ENCODE measurements at regions not wholly inside any gene's neighbourhood (a gene's known extent, or its start where the extent isn't known, plus 50 kb on each side); places are given as distances from the start of the nearest gene placed in this dataset.

- 59 to 75% (median 60%) methylated on average over 1 of the region's 1 CpG for WGBS, 4 donors
- DNase-seq (no peak), ATAC-seq (no peak)
- TF ChIP-seq CTCF (IDR thresholded peaks at IDR 0.05) (no peak), POLR2A (IDR thresholded peaks at IDR 0.05) (no peak)
- H3K4me1 ChIP-seq: no peaks in the 10 kb centered on the region
- no peak overlapping the region for H3K4me3 ChIP-seq
- H3K9me3 ChIP-seq: no peaks in the 10 kb centered on the region
- H3K27ac ChIP-seq: no peak overlapping the region
- intact Hi-C loops (cut with DNase I): no loop called here
- no peaks in the 10 kb centered on the region for H3K27me3 ChIP-seq
- H3K36me3 ChIP-seq: no peaks in the 10 kb centered on the region
These were observed 1290.0 kb downstream of the EFNA5 start for GRCh38 chr5:106380736-106381135.

DNA sequence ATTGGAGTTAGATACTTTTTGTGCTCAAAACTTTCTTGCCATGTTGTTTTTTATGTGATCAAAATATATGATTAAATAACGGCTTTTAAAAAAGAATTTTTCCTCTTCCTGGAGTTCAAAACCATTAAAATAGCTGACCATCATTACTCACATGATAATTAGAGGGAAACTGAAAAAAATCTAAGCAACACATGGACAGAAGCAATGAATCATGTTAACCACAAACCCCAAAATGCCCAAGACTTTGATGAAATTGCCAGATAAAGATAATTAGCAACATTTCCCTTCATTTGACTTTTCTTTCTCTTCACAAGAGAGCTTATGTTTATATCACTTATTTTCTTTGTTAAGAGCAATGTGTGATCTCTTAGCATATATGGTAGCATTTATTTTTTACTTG is 1294.2 kb downstream of the EFNA5 start:
- WGBS, 4 donors: 59 to 70% (median 66%) methylated on average over 1 of the region's 1 CpG
- TF ChIP-seq CTCF (IDR thresholded peaks at IDR 0.05) (no peak), POLR2A (IDR thresholded peaks at IDR 0.05) (no peak)
- no peak overlapping the region for H3K4me3 ChIP-seq
- no peaks in the 10 kb centered on the region for H3K36me3 ChIP-seq
- H3K4me1 ChIP-seq: no peaks in the 10 kb centered on the region
- no peaks in the 10 kb centered on the region for H3K27me3 ChIP-seq
- intact Hi-C loops (cut with DNase I): no loop called here
- no peak overlapping the region for H3K27ac ChIP-seq
- peaks cover 0 to 10% (median 0%) of the 10 kb centered on the region in 12 donors for H3K9me3 ChIP-seq
- ATAC-seq: no peak
- DNase-seq: no peak

DNA sequence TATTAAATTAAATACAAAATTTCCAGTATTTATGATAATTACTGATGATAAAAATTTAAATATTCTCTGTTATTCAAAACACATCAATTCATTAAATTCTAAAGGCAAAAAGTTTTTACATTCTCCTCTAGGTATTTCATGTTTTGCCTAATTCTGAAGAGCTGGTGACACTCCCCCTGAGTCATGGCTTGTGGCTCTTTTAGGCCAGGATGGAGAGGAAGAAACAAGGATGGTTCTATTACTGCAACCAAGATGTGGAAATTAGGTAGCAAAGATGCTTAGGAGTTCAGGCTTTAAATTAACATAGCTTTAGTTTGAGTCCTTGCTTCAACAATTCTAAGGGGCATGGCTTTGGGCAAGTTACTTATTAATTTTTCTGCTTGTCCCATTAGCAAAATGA is 1295.8 kb downstream of the EFNA5 start:
- Histone ChIP-seq H3K9me3 (peaks cover 0 to 24% (median 6%) of the 10 kb centered on the region in 12 donors), H3K27ac (no peak overlapping the region), H3K27me3 (no peaks in the 10 kb centered on the region), H3K36me3 (no peaks in the 10 kb centered on the region), H3K4me1 (no peaks in the 10 kb centered on the region), H3K4me3 (no peak overlapping the region)
- intact Hi-C loops (cut with DNase I): no loop called here
- ATAC-seq: no peak
- no peak for DNase-seq
- TF ChIP-seq CTCF (IDR thresholded peaks at IDR 0.05) (no peak), POLR2A (IDR thresholded peaks at IDR 0.05) (no peak)

DNA sequence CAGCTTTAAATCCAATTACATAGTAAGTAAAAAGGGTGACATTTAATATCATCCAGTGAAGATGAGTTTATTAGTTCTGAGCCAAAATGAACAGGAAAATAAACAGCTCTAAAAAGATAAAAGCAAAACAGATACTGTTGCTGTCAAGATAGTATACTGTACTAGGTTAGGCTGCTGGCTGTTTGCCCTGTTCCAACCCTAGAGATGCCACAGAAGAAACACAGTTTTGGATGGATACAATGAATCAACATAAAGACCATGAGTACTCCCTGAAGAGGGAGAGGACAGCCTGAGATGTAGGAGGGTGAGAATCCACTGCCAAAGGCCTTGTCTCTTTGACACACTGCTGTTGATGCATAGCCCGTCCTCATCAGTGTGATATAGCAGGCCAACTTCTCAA is 1302.7 kb downstream of the EFNA5 start:
- ATAC-seq (no peak), DNase-seq (no peak)
- no peak overlapping the region for H3K27ac ChIP-seq
- peaks cover 0 to 33% (median 11%) of the 10 kb centered on the region in 12 donors for H3K9me3 ChIP-seq
- H3K27me3 ChIP-seq: no peaks in the 10 kb centered on the region
- H3K36me3 ChIP-seq: no peaks in the 10 kb centered on the region
- no peak overlapping the region for H3K4me3 ChIP-seq
- intact Hi-C loops (cut with DNase I): no loop called here
- TF ChIP-seq CTCF (IDR thresholded peaks at IDR 0.05) (no peak), POLR2A (IDR thresholded peaks at IDR 0.05) (no peak)
- no peaks in the 10 kb centered on the region for H3K4me1 ChIP-seq
- 21 to 58% (median 49%) methylated on average over 1 of the region's 1 CpG for WGBS, 4 donors
